HL-60 (cell line): ENCODE measurements at regions not wholly inside any gene's neighbourhood (a gene's known extent, or its start where the extent isn't known, plus 50 kb on each side); places are given as distances from the start of the nearest gene placed in this dataset.

Experiments used
- DNase-seq, 2 experiments: peaks; one replicate each; pipeline ENCODE4 v3.0.0-alpha.2; 2010 to 2020; ENCODE audit warnings: low read depth in 1 of 2, low spot score in 1 of 2
- H3K27ac ChIP-seq: fragments of 250-450 bp; sonication (Bioruptor Pico); replicated peaks from 2 replicates; pipeline ENCODE4 v1.5.1; 2020; ENCODE audit warnings: mild to moderate bottlenecking, moderate library complexity
- H3K27me3 ChIP-seq: fragments of 250-450 bp; sonication (Bioruptor Pico); 2 replicates; pipeline ENCODE4 v1.5.1; 2021; ENCODE audit warnings: mild to moderate bottlenecking, moderate library complexity; ENCODE audit not compliant: insufficient read depth, poor library complexity, severe bottlenecking
- H3K4me3 ChIP-seq: replicated peaks from 2 replicates; pipeline ENCODE4 v1.5.1; 2011; ENCODE audit warnings: mild to moderate bottlenecking, control low read depth, low read length; ENCODE audit not compliant: insufficient read depth
- GABPA ChIP-seq: IDR thresholded peaks from 2 replicates; pipeline ENCODE4 v1.6.1; 2012; ENCODE audit warnings: low read depth
- POLR2AphosphoS5 ChIP-seq: IDR thresholded peaks from 2 replicates; pipeline ENCODE4 v1.6.1; 2012; ENCODE audit warnings: low read depth
- SPI1 ChIP-seq: IDR thresholded peaks from 2 replicates; pipeline ENCODE4 v1.6.1; 2012; ENCODE audit warnings: low read depth, mild to moderate bottlenecking, borderline replicate concordance
- TF ChIP-seq, protein P1 (sequence below): IDR thresholded peaks from 2 replicates; pipeline ENCODE4 v1.6.1; 2012; ENCODE audit warnings: low read depth; ENCODE audit not compliant: insufficient replicate concordance
- TF ChIP-seq, protein P2 (sequence below): IDR thresholded peaks from one replicate; pipeline ENCODE4 v1.5.1; 2011; ENCODE audit warnings: low read length, control low read depth, inconsistent platforms; ENCODE audit not compliant: insufficient read depth

- Histone ChIP-seq H3K4me3 (no peak overlapping the region), H3K27ac (no peak overlapping the region), H3K27me3 (peaks cover 2% of the 10 kb centered on the region)
- TF ChIP-seq, protein P1, sequence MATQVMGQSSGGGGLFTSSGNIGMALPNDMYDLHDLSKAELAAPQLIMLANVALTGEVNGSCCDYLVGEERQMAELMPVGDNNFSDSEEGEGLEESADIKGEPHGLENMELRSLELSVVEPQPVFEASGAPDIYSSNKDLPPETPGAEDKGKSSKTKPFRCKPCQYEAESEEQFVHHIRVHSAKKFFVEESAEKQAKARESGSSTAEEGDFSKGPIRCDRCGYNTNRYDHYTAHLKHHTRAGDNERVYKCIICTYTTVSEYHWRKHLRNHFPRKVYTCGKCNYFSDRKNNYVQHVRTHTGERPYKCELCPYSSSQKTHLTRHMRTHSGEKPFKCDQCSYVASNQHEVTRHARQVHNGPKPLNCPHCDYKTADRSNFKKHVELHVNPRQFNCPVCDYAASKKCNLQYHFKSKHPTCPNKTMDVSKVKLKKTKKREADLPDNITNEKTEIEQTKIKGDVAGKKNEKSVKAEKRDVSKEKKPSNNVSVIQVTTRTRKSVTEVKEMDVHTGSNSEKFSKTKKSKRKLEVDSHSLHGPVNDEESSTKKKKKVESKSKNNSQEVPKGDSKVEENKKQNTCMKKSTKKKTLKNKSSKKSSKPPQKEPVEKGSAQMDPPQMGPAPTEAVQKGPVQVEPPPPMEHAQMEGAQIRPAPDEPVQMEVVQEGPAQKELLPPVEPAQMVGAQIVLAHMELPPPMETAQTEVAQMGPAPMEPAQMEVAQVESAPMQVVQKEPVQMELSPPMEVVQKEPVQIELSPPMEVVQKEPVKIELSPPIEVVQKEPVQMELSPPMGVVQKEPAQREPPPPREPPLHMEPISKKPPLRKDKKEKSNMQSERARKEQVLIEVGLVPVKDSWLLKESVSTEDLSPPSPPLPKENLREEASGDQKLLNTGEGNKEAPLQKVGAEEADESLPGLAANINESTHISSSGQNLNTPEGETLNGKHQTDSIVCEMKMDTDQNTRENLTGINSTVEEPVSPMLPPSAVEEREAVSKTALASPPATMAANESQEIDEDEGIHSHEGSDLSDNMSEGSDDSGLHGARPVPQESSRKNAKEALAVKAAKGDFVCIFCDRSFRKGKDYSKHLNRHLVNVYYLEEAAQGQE: no peak
- TF ChIP-seq SPI1 (no peak), POLR2AphosphoS5 (no peak), GABPA (no peak)
- TF ChIP-seq, protein P2, sequence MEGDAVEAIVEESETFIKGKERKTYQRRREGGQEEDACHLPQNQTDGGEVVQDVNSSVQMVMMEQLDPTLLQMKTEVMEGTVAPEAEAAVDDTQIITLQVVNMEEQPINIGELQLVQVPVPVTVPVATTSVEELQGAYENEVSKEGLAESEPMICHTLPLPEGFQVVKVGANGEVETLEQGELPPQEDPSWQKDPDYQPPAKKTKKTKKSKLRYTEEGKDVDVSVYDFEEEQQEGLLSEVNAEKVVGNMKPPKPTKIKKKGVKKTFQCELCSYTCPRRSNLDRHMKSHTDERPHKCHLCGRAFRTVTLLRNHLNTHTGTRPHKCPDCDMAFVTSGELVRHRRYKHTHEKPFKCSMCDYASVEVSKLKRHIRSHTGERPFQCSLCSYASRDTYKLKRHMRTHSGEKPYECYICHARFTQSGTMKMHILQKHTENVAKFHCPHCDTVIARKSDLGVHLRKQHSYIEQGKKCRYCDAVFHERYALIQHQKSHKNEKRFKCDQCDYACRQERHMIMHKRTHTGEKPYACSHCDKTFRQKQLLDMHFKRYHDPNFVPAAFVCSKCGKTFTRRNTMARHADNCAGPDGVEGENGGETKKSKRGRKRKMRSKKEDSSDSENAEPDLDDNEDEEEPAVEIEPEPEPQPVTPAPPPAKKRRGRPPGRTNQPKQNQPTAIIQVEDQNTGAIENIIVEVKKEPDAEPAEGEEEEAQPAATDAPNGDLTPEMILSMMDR: no peak
- no peak for DNase-seq
Observed at GRCh38 chr12:114285554-114285953, 120.4 kb downstream of the TBX5 start.

DNA sequence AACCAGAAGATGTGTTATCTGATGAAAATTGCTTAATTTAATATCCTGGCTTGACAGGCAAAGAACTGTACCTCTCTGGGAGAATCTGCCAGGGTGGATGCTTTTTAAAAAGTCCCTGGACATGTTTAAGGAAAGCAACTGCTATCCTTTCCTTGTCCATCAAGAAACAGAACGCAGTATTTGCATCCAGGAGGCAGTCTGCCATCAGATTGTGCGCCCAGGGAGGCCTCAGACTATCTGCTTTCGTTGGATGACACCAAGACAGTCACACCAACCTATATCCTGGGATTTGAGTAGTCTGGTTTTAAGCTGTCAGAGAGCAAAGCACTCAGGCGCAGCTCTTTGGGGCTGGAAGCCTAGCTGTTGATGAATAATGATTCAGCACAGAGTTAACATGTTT lies 121.9 kb downstream of the TBX5 start:
- H3K4me3 ChIP-seq: no peak overlapping the region
- H3K27ac ChIP-seq: no peak overlapping the region
- TF ChIP-seq GABPA (no peak), SPI1 (no peak), POLR2AphosphoS5 (no peak)
- TF ChIP-seq, protein P1: no peak
- TF ChIP-seq, protein P2: no peak
- DNase-seq: no peak
- peaks cover 2% of the 10 kb centered on the region for H3K27me3 ChIP-seq

DNA sequence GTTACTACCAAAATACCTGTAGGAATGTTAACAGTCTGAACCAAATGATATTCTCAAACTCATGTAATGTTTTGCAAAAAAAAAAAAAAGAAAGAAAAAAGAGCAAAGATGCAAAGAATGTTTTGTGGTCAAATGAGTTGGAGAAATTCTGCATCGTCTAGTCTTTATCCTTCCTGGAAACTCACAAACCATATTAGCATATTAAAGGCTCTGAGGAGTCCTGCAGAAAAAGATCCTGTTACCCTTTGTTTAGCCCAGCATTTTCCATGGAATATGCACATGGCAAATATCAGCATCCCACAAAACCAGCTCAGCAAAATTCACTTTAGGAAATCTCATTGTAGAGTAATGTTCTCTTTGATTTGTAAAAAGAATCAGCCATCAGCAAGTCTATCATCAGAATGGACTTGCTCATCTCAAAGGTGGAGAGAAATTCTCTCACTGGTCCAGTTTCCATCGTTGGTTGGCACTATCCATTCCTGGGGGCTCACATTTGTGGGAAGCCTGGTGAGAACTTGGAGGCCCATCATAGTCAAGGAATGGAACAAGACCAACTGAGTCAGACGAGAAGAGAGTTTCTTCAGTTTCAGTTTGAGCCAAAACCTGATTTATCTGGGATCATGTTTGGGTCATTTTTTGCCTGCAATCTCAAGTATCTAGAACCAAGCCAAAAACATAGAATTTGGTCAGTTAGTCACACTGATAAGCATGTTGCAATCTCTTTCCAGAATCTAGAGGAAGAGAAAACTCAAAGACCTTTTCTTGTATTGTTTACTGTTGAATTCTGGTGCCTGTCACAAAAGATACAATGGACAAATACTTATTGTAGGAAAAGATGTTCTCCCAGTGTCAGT lies 129.8 kb downstream of the TBX5 start:
- no peak for DNase-seq
- Histone ChIP-seq H3K27ac (no peak overlapping the region), H3K27me3 (no peaks in the 10 kb centered on the region), H3K4me3 (no peak overlapping the region)
- TF ChIP-seq, protein P1: no peak
- TF ChIP-seq GABPA (no peak), SPI1 (no peak), POLR2AphosphoS5 (no peak)
- TF ChIP-seq, protein P2: no peak
